GM19240 (cell line): ENCODE measurements at regions not wholly inside any gene's neighbourhood (a gene's known extent, or its start where the extent isn't known, plus 50 kb on each side); places are given as distances from the start of the nearest gene placed in this dataset.
"Not testable (repeated sequence)": the region's sequence is repeated elsewhere in the genome, so short reads cannot be mapped to it uniquely, and the experiment has no call there.

Source experiments
- DNase-seq: peaks from one replicate; pipeline ENCODE4 v3.0.0; 2011; ENCODE audit warnings: low spot score; ENCODE audit not compliant: insufficient read length

- no peak for DNase-seq
Measured at GRCh38 chr17:51434434-51435170, 174.3 kb downstream of the UTP18 start.

DNA sequence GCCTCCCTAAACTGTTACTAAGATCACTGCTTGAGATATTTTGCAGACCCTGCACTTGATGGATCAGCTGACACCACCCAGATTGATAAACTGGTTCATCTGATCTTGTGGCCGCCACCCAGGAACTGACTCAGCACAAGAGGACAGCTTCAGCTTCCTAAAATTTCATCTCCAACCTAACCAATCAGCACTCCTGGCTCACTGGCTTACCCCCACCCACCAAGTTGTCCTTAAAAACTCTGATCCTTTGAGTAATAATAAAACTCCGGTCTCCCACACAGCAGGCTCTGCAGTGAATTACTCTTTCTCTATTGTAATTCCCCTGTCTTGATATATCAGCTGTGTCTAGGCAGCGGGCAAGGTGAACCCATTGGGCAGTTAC lies 174.8 kb downstream of the UTP18 start:
- DNase-seq, result no peak

GRCh38 chr17:51435641-51436091 lies 175.3 kb downstream of the UTP18 start:
- no peak for DNase-seq

DNA sequence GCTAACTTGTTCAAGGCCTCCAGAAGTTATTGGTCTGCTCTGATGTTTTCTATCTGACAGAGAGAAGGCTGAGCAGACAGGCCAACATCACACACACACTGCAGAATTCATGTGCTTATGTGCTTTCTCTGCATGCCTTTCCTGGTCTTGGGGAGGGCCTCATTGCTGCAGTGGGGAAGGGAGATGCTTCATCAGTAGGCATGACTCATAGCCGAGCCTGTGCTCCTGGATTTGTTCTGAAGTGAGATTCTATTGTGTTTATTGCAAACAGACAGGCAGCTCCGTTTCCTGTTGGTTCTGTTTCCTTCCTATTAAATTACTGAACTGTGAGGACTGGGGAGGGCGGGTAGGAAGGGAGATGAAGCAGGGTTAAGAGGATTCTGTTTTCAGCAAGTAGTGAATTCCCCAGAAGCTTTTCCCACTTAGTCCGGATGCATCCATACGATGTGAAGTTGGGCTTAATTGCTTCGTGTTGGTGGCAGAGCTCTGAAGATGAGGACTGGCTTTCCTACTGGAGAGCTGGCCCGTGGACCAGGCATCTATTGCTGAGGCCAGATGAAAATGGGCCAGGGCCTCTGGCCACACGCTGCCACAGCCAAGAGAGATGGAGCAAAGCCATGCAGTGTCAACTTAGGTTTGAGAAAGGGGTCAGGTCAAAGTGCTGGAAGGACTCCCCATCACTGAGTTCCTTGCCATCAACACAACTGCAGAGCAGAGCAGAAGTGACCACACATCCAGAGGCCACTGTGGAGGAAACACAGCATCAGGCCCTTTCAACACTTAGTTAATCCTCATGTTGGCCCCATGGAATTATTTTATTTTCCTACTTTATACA lies 179.3 kb downstream of the UTP18 start:
- no peak for DNase-seq

GRCh38 chr17:51441431-51441830 lies 181.1 kb downstream of the UTP18 start:
- DNase-seq, result no peak

- no peak for DNase-seq
Measured at GRCh38 chr17:51442088-51442865, 181.9 kb downstream of the UTP18 start.

- no peak for DNase-seq
Measured at GRCh38 chr17:51443646-51444045, 183.3 kb downstream of the UTP18 start.

- DNase-seq, result no peak
Measured at GRCh38 chr17:51445946-51446345, 185.6 kb downstream of the UTP18 start.

GRCh38 chr17:51454456-51454978 lies 194.2 kb downstream of the UTP18 start:
- no peak for DNase-seq

GRCh38 chr17:51455211-51455610 lies 194.9 kb downstream of the UTP18 start:
- no peak for DNase-seq

GRCh38 chr17:51455931-51456330 lies 195.6 kb downstream of the UTP18 start:
- DNase-seq, result no peak

GRCh38 chr17:51456942-51457341 lies 196.6 kb downstream of the UTP18 start:
- no peak for DNase-seq

GRCh38 chr17:51461578-51462004 lies 201.2 kb downstream of the UTP18 start:
- peak; percentile 29 for DNase-seq

DNA sequence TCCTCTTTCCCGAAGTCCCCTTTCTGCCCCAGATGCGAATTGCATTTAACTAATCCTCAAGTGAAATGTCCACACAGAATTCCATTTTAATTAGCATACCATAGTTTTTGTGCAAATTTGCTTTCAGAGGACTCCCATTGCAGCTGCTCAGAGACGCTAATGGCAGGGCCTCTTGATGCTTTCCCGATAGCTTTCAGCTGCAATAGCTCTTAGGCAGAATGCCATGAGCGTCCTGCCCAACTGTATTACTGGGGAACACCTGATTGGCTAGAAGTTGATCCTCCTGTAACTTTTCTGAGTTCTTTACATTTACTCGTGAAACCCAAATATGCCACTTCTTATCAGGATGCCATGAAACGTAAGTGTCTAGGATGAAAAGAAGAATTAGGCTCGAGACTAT lies 203.0 kb downstream of the UTP18 start:
- no peak for DNase-seq

DNA sequence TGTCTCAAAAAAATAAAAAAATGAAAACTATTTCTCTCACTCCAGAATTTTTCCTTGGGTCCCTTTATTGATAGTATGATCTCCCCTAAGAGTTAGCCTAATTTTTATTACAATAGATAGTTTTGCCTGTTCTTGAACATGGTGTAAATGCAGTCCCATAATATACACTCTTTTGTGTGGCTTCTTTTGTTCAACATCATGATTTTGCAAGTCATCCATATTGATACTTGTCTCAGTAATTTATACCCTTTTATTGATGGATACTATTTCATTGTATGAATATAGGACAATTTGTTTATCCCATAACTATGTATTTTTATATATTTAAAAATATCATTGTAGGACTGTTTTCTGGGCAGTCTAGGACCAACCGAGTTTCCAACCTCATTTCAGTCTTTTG lies 207.0 kb downstream of the UTP18 start:
- no peak for DNase-seq

- DNase-seq, result no peak
Measured at GRCh38 chr17:51472670-51473205, 212.4 kb downstream of the UTP18 start.

DNA sequence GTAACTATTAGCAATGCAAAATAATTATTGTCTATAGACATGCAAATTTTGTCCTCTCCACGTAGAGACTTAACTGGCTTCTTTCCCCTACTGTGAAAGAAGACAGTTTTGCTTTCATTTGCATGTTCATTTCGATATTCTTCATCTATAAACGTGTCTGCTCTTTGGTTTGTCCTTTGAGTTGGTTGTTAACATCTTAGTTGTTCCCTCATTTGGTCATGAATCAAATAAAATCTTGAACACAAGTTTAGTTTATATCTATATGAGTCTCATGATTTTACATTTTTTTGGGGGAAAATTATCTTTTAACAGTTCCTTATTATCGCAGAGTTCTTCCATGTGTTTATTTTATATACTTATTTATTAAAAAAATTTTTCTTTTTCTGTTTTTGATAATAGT lies 214.4 kb downstream of the UTP18 start:
- no peak for DNase-seq

DNA sequence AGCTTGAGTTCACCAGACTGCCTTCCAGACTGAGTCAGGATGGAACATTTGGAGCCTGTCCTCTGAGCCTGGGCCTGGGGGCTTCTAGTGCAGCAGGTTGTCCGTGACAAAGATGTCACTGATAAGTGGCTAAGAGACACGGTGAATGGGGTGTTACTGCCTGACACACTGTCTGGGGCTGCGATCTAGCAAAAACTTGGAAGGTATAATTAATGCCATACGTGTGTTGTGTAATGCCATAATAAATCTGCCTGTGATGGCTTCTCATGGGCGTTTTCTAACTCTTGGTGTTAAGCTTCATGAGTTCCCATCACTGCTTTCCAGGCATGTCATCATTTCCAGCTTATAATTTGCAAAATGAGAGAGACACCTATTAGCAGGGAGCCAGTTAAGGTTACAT lies 215.4 kb downstream of the UTP18 start:
- no peak for DNase-seq

DNA sequence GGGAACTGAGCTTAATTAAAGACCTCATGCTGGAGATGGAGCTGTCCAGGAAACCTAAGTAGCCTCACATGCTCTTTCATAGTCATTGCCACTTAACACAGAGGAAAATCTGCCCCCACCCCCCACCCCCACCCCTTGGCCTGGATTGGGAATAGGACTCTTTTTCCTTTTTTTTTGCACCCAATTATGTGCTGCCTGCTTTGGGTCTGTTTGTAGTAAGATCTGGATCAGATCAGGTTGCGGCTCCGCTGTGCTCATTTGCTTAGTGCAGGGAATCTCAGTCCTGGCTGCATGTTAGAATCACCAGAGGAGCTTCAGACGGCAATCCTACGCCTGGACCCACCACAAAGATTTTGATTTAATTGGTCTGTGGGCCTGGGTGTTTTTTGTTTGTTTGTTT lies 219.0 kb downstream of the UTP18 start:
- DNase-seq, result no peak

GRCh38 chr17:51481370-51481769 lies 221.0 kb downstream of the UTP18 start:
- no peak for DNase-seq

GRCh38 chr17:51482248-51482647 lies 221.9 kb downstream of the UTP18 start:
- not testable (repeated sequence) for DNase-seq
